HUES48 (cell line): ENCODE measurements at regions not wholly inside any gene's neighbourhood (a gene's known extent, or its start where the extent isn't known, plus 50 kb on each side); places are given as distances from the start of the nearest gene placed in this dataset.

ENCODE experiments used
- H3K27ac ChIP-seq: one replicate; pipeline ENCODE4 v1.7.0; 2013; ENCODE audit warnings: low read depth, low read length, inconsistent platforms
- H3K27me3 ChIP-seq: 2 replicates; pipeline ENCODE4 v1.6.1; 2013; ENCODE audit warnings: mild to moderate bottlenecking, low read length; ENCODE audit not compliant: control insufficient read depth, insufficient read depth
- H3K36me3 ChIP-seq: 2 replicates; pipeline ENCODE4 v1.6.1; 2013; ENCODE audit warnings: low read length; ENCODE audit not compliant: control insufficient read depth, insufficient read depth
- H3K4me1 ChIP-seq: 2 replicates; pipeline ENCODE4 v1.6.1; 2013; ENCODE audit warnings: mild to moderate bottlenecking, low read length; ENCODE audit not compliant: control insufficient read depth, insufficient read depth
- H3K4me3 ChIP-seq: 2 replicates; pipeline ENCODE4 v1.5.1; 2013; ENCODE audit warnings: mild to moderate bottlenecking, low read depth, low read length
- H3K9ac ChIP-seq: 2 replicates; pipeline ENCODE4 v1.6.1; 2013; ENCODE audit warnings: mild to moderate bottlenecking, low read depth, low read length, moderate library complexity
- H3K9me3 ChIP-seq: 2 replicates; pipeline ENCODE4 v1.6.1; 2013; ENCODE audit warnings: low read length; ENCODE audit not compliant: control insufficient read depth, insufficient read depth

- Histone ChIP-seq H3K36me3 (no peaks in the 10 kb centered on the region), H3K4me1 (peaks cover 5% of the 10 kb centered on the region; the same call in 1 of the 2 replicates), H3K9ac (no peak overlapping the region)
Measured at GRCh38 chr3:187795207-187795960, 50.1 kb upstream of the BCL6 start.

GRCh38 chr3:187798126-187798525 is 52.9 kb upstream of the BCL6 start:
- Histone ChIP-seq H3K4me3 (no peak overlapping the region), H3K27ac (no peak overlapping the region), H3K36me3 (no peaks in the 10 kb centered on the region), H3K27me3 (no peaks in the 10 kb centered on the region), H3K4me1 (peaks cover 5% of the 10 kb centered on the region; the same call in 1 of the 2 replicates), H3K9me3 (no peaks in the 10 kb centered on the region), H3K9ac (no peak overlapping the region)

More at GRCh38 chr3:187795207-187795960, 50.1 kb upstream of the BCL6 start:
- no peaks in the 10 kb centered on the region for H3K9me3 ChIP-seq
- no peaks in the 10 kb centered on the region for H3K27me3 ChIP-seq
- no peak overlapping the region for H3K4me3 ChIP-seq
- no peak overlapping the region for H3K27ac ChIP-seq

GRCh38 chr3:187798531-187799530 is 53.6 kb upstream of the BCL6 start:
- Histone ChIP-seq H3K9me3 (no peaks in the 10 kb centered on the region), H3K4me1 (peaks cover 5% of the 10 kb centered on the region; the same call in 1 of the 2 replicates), H3K4me3 (no peak overlapping the region), H3K27me3 (no peaks in the 10 kb centered on the region), H3K27ac (no peak overlapping the region), H3K9ac (no peak overlapping the region), H3K36me3 (no peaks in the 10 kb centered on the region)

- Histone ChIP-seq H3K9ac (no peak overlapping the region), H3K9me3 (no peaks in the 10 kb centered on the region), H3K4me1 (peaks cover 12% of the 10 kb centered on the region), H3K27ac (no peak overlapping the region), H3K27me3 (no peaks in the 10 kb centered on the region), H3K36me3 (no peaks in the 10 kb centered on the region), H3K4me3 (no peak overlapping the region)
Measured at GRCh38 chr3:187799942-187800641, 54.8 kb upstream of the BCL6 start.

GRCh38 chr3:187801152-187801551 is 55.9 kb upstream of the BCL6 start:
- H3K9ac ChIP-seq: no peak overlapping the region
- H3K36me3 ChIP-seq: no peaks in the 10 kb centered on the region
- H3K27me3 ChIP-seq: no peaks in the 10 kb centered on the region
- H3K9me3 ChIP-seq: no peaks in the 10 kb centered on the region
- H3K27ac ChIP-seq: no peak overlapping the region
- H3K4me1 ChIP-seq: peaks cover 12% of the 10 kb centered on the region
- no peak overlapping the region for H3K4me3 ChIP-seq

GRCh38 chr3:187802203-187802927 is 57.1 kb upstream of the BCL6 start:
- Histone ChIP-seq H3K36me3 (no peaks in the 10 kb centered on the region), H3K9me3 (no peaks in the 10 kb centered on the region), H3K9ac (no peak overlapping the region), H3K4me3 (no peak overlapping the region), H3K27me3 (no peaks in the 10 kb centered on the region), H3K4me1 (peaks cover 12% of the 10 kb centered on the region), H3K27ac (no peak overlapping the region)

GRCh38 chr3:187802928-187803259 is 57.6 kb upstream of the BCL6 start:
- H3K4me3 ChIP-seq: no peak overlapping the region
- H3K27me3 ChIP-seq: no peaks in the 10 kb centered on the region
- H3K9ac ChIP-seq: no peak overlapping the region
- no peaks in the 10 kb centered on the region for H3K36me3 ChIP-seq
- H3K9me3 ChIP-seq: no peaks in the 10 kb centered on the region
- peaks cover 12% of the 10 kb centered on the region for H3K4me1 ChIP-seq
- no peak overlapping the region for H3K27ac ChIP-seq

- no peak overlapping the region for H3K9ac ChIP-seq
- H3K27ac ChIP-seq: no peak overlapping the region
- no peaks in the 10 kb centered on the region for H3K36me3 ChIP-seq
- H3K27me3 ChIP-seq: no peaks in the 10 kb centered on the region
- H3K4me1 ChIP-seq: peaks cover 19% of the 10 kb centered on the region
- H3K9me3 ChIP-seq: no peaks in the 10 kb centered on the region
- no peak overlapping the region for H3K4me3 ChIP-seq
Measured at GRCh38 chr3:187804120-187804744, 59.0 kb upstream of the BCL6 start.

GRCh38 chr3:187804745-187805121 is 59.5 kb upstream of the BCL6 start:
- Histone ChIP-seq H3K4me3 (no peak overlapping the region), H3K9ac (no peak overlapping the region), H3K36me3 (no peaks in the 10 kb centered on the region), H3K4me1 (peaks cover 19% of the 10 kb centered on the region), H3K9me3 (no peaks in the 10 kb centered on the region), H3K27me3 (no peaks in the 10 kb centered on the region), H3K27ac (no peak overlapping the region)

- Histone ChIP-seq H3K4me1 (peaks cover 19% of the 10 kb centered on the region), H3K9me3 (no peaks in the 10 kb centered on the region), H3K27ac (no peak overlapping the region), H3K4me3 (no peak overlapping the region), H3K36me3 (no peaks in the 10 kb centered on the region), H3K9ac (no peak overlapping the region), H3K27me3 (no peaks in the 10 kb centered on the region)
Measured at GRCh38 chr3:187805774-187806173, 60.5 kb upstream of the BCL6 start.
